ENCODE measurements at regions not wholly inside any gene's neighbourhood (a gene's known extent, or its start where the extent isn't known, plus 50 kb on each side); places are given as distances from the start of the nearest gene placed in this dataset.

GRCh38 chr9:108078811-108079210 is 589.2 kb upstream of the KLF4 start:
- Histone ChIP-seq H4K20me1 (ENCODE audit: insufficient read depth, low read length) (no peaks in the 10 kb centered on the region), H3K36me3 (replicated peaks in 1 of 2; ENCODE audit: control insufficient read depth in 1 of 2, insufficient read depth in 2 of 2, low read length in 2 of 2) (no peaks in the 10 kb centered on the region), H3K4me1 (ENCODE audit: insufficient read depth, low read length) (no peaks in the 10 kb centered on the region), H3K9me3 (ENCODE audit: low read length) (no peaks in the 10 kb centered on the region), H3K27ac (ENCODE audit: extremely low read length, insufficient read depth, low read length) (no peak overlapping the region), H3K27me3 (ENCODE audit: control insufficient read depth in 1 of 2, insufficient read depth in 2 of 2, low read length in 2 of 2) (peaks cover 0 to 8% of the 10 kb centered on the region in 2 experiments; a peak in 2 of 5 replicates), H3K9ac (ENCODE audit: insufficient read depth, low read depth, low read length) (no peak overlapping the region), H2AFZ (ENCODE audit: low read length) (no peak overlapping the region), H3K4me2 (ENCODE audit: low read depth, low read length) (no peak overlapping the region), H3K4me3 (replicated peaks in 1 of 3; ENCODE audit: insufficient read depth in 1 of 3, low read depth in 2 of 3, low read length in 3 of 3) (no peak overlapping the region), H3K79me2 (ENCODE audit: insufficient read depth, low read length) (no peaks in the 10 kb centered on the region)
- no TSS peak for BruUV-seq (replicated peaks)
- no peak for TF ChIP-seq ZNF24 (IDR thresholded peaks at IDR 0.05)
- no peak for TF ChIP-seq HDAC2 (CRISPR knock-in tag; IDR thresholded peaks at IDR 0.05)
- TF ChIP-seq, protein P1, sequence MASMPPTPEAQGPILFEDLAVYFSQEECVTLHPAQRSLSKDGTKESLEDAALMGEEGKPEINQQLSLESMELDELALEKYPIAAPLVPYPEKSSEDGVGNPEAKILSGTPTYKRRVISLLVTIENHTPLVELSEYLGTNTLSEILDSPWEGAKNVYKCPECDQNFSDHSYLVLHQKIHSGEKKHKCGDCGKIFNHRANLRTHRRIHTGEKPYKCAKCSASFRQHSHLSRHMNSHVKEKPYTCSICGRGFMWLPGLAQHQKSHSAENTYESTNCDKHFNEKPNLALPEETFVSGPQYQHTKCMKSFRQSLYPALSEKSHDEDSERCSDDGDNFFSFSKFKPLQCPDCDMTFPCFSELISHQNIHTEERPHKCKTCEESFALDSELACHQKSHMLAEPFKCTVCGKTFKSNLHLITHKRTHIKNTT (CRISPR knock-in tag; IDR thresholded peaks at IDR 0.05): no peak
- TF ChIP-seq RFX5 (IDR thresholded peaks at IDR 0.05; ENCODE audit: low read depth, low read length): no peak
- TF ChIP-seq ZNF550 (CRISPR knock-in tag; IDR thresholded peaks at IDR 0.05; ENCODE audit: borderline replicate concordance): no peak
- TF ChIP-seq SKI (IDR thresholded peaks at IDR 0.05; ENCODE audit: partially characterized antibody): no peak
- no peak for TF ChIP-seq TBX2 (CRISPR knock-in tag; IDR thresholded peaks at IDR 0.05; ENCODE audit: borderline replicate concordance)
- TF ChIP-seq DR1 (CRISPR knock-in tag; IDR thresholded peaks at IDR 0.05): no peak
- no peak for TF ChIP-seq KMT2A (CRISPR knock-in tag; IDR thresholded peaks at IDR 0.05)
- TF ChIP-seq, protein P2, sequence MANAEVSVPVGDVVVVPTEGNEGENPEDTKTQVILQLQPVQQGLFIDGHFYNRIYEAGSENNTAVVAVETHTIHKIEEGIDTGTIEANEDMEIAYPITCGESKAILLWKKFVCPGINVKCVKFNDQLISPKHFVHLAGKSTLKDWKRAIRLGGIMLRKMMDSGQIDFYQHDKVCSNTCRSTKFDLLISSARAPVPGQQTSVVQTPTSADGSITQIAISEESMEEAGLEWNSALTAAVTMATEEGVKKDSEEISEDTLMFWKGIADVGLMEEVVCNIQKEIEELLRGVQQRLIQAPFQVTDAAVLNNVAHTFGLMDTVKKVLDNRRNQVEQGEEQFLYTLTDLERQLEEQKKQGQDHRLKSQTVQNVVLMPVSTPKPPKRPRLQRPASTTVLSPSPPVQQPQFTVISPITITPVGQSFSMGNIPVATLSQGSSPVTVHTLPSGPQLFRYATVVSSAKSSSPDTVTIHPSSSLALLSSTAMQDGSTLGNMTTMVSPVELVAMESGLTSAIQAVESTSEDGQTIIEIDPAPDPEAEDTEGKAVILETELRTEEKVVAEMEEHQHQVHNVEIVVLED (CRISPR knock-in tag; IDR thresholded peaks at IDR 0.05; ENCODE audit: borderline replicate concordance): no peak
- no peak for TF ChIP-seq CENPT (CRISPR knock-in tag; IDR thresholded peaks at IDR 0.05; ENCODE audit: low read depth)
- TF ChIP-seq ZNF264 (CRISPR knock-in tag; IDR thresholded peaks at IDR 0.05): no peak
- in situ Hi-C loops (cut with HindIII; ENCODE audit: extremely low pct_ligation_motif_present, low pct_unique_long_range_greater_than_20kb) (no loop called here), intact Hi-C loops (cut with micrococcal nuclease; ENCODE audit: unreplicated experiment) (no loop called here)
- CTCF ChIA-PET (ENCODE audit: low intra/inter-chr PET ratio, low total read pairs): no interaction called here
- ATAC-seq: no peak
- POLR2A ChIA-PET: no interaction called here
- whole genome bisulfite sequencing (ENCODE audit: low lambda C conversion rate): 4% methylated on average over 2 of the region's 2 CpGs
- FAIRE-seq: no peak
- DNase-seq (ENCODE audit: low spot score): no peak

Measured in HepG2 (cell line).